HepG2 (cell line): ENCODE measurements at regions not wholly inside any gene's neighbourhood (a gene's known extent, or its start where the extent isn't known, plus 50 kb on each side); places are given as distances from the start of the nearest gene placed in this dataset.

Experiments
- ATAC-seq: fragments of 200-7000 bp; cut with Tn5 transposase; 3 replicates; pipeline ENCODE4 v1.9.1; 2020; ENCODE audit warnings: mild to moderate bottlenecking, moderate library complexity
- BruUV-seq: library from RNA; stranded (reverse); fragments of 400-500 nt; replicated peaks from 2 replicates; lab custom pipeline; 2021; lab: Mats Ljungman, UMichigan
- CTCF ChIA-PET: fragments of 300-600 bp; formaldehyde crosslinking; extraction: SDS; loops from one replicate; lab custom pipeline; 2021; ENCODE audit warnings: low total read pairs, inconsistent platforms, low intra/inter-chr PET ratio; lab: Yijun Ruan, JAX
- POLR2A ChIA-PET: fragments of 350-600 bp; sonication (Branson Sonifier 250); formaldehyde crosslinking; loops from one replicate; lab custom pipeline; 2020; ENCODE audit warnings: antibody characterized with exemption, inconsistent platforms; lab: Yijun Ruan, JAX
- DNase-seq: peaks from one replicate; pipeline ENCODE4 v3.0.0-alpha.2; 2015; ENCODE audit warnings: low spot score
- FAIRE-seq: peaks from 3 replicates; lab custom pipeline; 2011; peaks lifted over from hg19 to GRCh38; lab: Jason Lieb, UNC
- H2AFZ ChIP-seq: one replicate; pipeline ENCODE4 v1.6.1; 2011; ENCODE audit warnings: low read length, inconsistent platforms
- H3K27ac ChIP-seq: fragments of 300-600 bp; 3 replicates; pipeline ENCODE4 v1.8.0; 2011; ENCODE audit warnings: mixed run types, mild to moderate bottlenecking, mixed read lengths, low read length, inconsistent platforms; ENCODE audit not compliant: insufficient read depth; ENCODE audit errors: extremely low read length
- H3K27me3 ChIP-seq, 2 experiments: fragments of 200-600 bp in 1 of 2; 2 replicates in 1 of 2; 3 replicates in 1 of 2; pipeline versions ENCODE4 v1.6.0 to v1.8.0; 2011; ENCODE audit warnings: low read length in 2 of 2, mild to moderate bottlenecking in 2 of 2, moderate library complexity in 2 of 2, inconsistent platforms in 1 of 2; ENCODE audit not compliant: insufficient read depth in 2 of 2, control insufficient read depth in 1 of 2
- H3K36me3 ChIP-seq, 2 experiments: fragments of 200-600 bp in 1 of 2; replicated peaks in 1 of 2; 2 replicates in 1 of 2; 3 replicates in 1 of 2; pipeline versions ENCODE4 v1.5.1 to v1.8.0; 2011; ENCODE audit warnings: low read length in 2 of 2, inconsistent platforms in 1 of 2; ENCODE audit not compliant: insufficient read depth in 2 of 2, control insufficient read depth in 1 of 2
- H3K4me1 ChIP-seq: 2 replicates; pipeline ENCODE4 v1.5.1; 2012; ENCODE audit warnings: low read length, inconsistent platforms; ENCODE audit not compliant: insufficient read depth
- H3K4me2 ChIP-seq: 2 replicates; pipeline ENCODE4 v1.6.0; 2011; ENCODE audit warnings: low read depth, low read length, inconsistent platforms
- H3K4me3 ChIP-seq, 3 experiments: fragments of 200-600 bp in 1 of 3; sonication (generic), shearing (Covaris generic) in 1 of 3; replicated peaks in 1 of 3; 2 replicates each; pipeline ENCODE4 v1.5.1; 2011 to 2016; ENCODE audit warnings: low read length in 3 of 3, inconsistent platforms in 2 of 3, low read depth in 2 of 3, mild to moderate bottlenecking in 2 of 3, control low read depth in 1 of 3, mixed read lengths in 1 of 3; ENCODE audit not compliant: insufficient read depth in 1 of 3
- H3K79me2 ChIP-seq: one replicate; pipeline ENCODE4 v1.6.1; 2011; ENCODE audit warnings: low read length, inconsistent platforms; ENCODE audit not compliant: insufficient read depth
- H3K9ac ChIP-seq: 2 replicates; pipeline ENCODE4 v1.6.0; 2011; ENCODE audit warnings: mild to moderate bottlenecking, low read depth, low read length, inconsistent platforms; ENCODE audit not compliant: insufficient read depth
- H3K9me3 ChIP-seq: 2 replicates; pipeline ENCODE4 v1.5.1; 2012; ENCODE audit warnings: mild to moderate bottlenecking, low read length
- H4K20me1 ChIP-seq: 2 replicates; pipeline ENCODE4 v1.6.0; 2011; ENCODE audit warnings: inconsistent platforms, mild to moderate bottlenecking, low read length, moderate library complexity; ENCODE audit not compliant: insufficient read depth
- ATRX ChIP-seq: sonication (generic); formaldehyde crosslinking; IDR thresholded peaks from 2 replicates; pipeline ENCODE4 v1.4.0; 2020; ENCODE audit warnings: missing genetic modification reagents, borderline replicate concordance
- IRF2 ChIP-seq: IDR thresholded peaks from 2 replicates; pipeline ENCODE4 v1.6.1; 2018; ENCODE audit warnings: missing genetic modification reagents, missing compliant biosample characterization
- MEF2D ChIP-seq: sonication (generic); formaldehyde crosslinking; IDR thresholded peaks from 2 replicates; pipeline ENCODE4 v1.5.1; 2020; ENCODE audit warnings: mild to moderate bottlenecking, missing genetic modification reagents
- PCBP1 ChIP-seq: fragments of 200-400 bp; formaldehyde crosslinking; IDR thresholded peaks from 2 replicates; pipeline ENCODE4 v1.6.1; 2017; ENCODE audit warnings: mild to moderate bottlenecking, low read depth, low read length, borderline replicate concordance
- XRCC5 ChIP-seq: fragments of 200-400 bp; formaldehyde crosslinking; optimal IDR thresholded peaks from 2 replicates; pipeline ENCODE3; 2017; ENCODE audit warnings: mild to moderate bottlenecking, low read length
- ZFX ChIP-seq: sonication (generic); formaldehyde crosslinking; IDR thresholded peaks from 2 replicates; pipeline ENCODE4 v1.4.0; 2020; ENCODE audit warnings: mild to moderate bottlenecking, low read depth, missing genetic modification reagents, moderate library complexity
- ZNF350 ChIP-seq: sonication (generic); formaldehyde crosslinking; IDR thresholded peaks from 2 replicates; pipeline ENCODE4 v1.4.0; 2020; ENCODE audit warnings: mild to moderate bottlenecking, low read depth, missing genetic modification reagents, borderline replicate concordance
- ZNF446 ChIP-seq: sonication (generic); formaldehyde crosslinking; IDR thresholded peaks from 2 replicates; pipeline ENCODE4 v1.5.0; 2020; ENCODE audit warnings: mild to moderate bottlenecking, missing genetic modification reagents
- ZNF710 ChIP-seq: sonication (generic); formaldehyde crosslinking; IDR thresholded peaks from 2 replicates; pipeline ENCODE4 v1.5.0; 2020; ENCODE audit warnings: mild to moderate bottlenecking, missing genetic modification reagents, borderline replicate concordance
- ZNF770 ChIP-seq: sonication (generic); formaldehyde crosslinking; IDR thresholded peaks from 2 replicates; pipeline ENCODE4 v1.5.0; 2020; ENCODE audit warnings: mild to moderate bottlenecking, missing genetic modification reagents
- WGBS: methylation state at CpG from one replicate; pipeline ENCODE4 v1.1.6; 2017; ENCODE audit warnings: low lambda C conversion rate; 5-methylcytosine and 5-hydroxymethylcytosine counted together
- in situ Hi-C: cut with HindIII; loops from 2 replicates; pipeline ENCODE4 v1.10.0; 2017; ENCODE audit warnings: low pct_unique_long_range_greater_than_20kb; ENCODE audit not compliant: extremely low pct_ligation_motif_present
- intact Hi-C: fragments of 100-400 bp; cut with micrococcal nuclease; formaldehyde crosslinking; loops from one replicate; pipeline ENCODE4 v1.10.0; 2022; ENCODE audit not compliant: unreplicated experiment

- H3K4me3 ChIP-seq: no peak overlapping the region
- H2AFZ ChIP-seq: no peak overlapping the region
- TF ChIP-seq IRF2 (CRISPR knock-in tag): no peak
- no peak for TF ChIP-seq ZFX (CRISPR knock-in tag)
- no peak for TF ChIP-seq MEF2D (CRISPR knock-in tag)
- no peak for TF ChIP-seq ZNF446 (CRISPR knock-in tag)
- TF ChIP-seq PCBP1: no peak
- TF ChIP-seq XRCC5: no peak
- no peak for TF ChIP-seq ZNF770 (CRISPR knock-in tag)
- TF ChIP-seq ATRX: no peak
- TF ChIP-seq ZNF350: no peak
- TF ChIP-seq ZNF710 (CRISPR knock-in tag): no peak
- intact Hi-C loops: no loop called here
- in situ Hi-C loops: no loop called here
- CTCF ChIA-PET: no interaction called here
- POLR2A ChIA-PET: no interaction called here
- no peak overlapping the region for H3K27ac ChIP-seq
- ATAC-seq: no peak
- no peak overlapping the region for H3K9ac ChIP-seq
- FAIRE-seq: no peak
- H3K36me3 ChIP-seq: no peaks in the 10 kb centered on the region
- H3K27me3 ChIP-seq: no peaks in the 10 kb centered on the region
- no peaks in the 10 kb centered on the region for H3K79me2 ChIP-seq
- no peak overlapping the region for H3K4me2 ChIP-seq
- no peaks in the 10 kb centered on the region for H3K9me3 ChIP-seq
- H3K4me1 ChIP-seq: no peaks in the 10 kb centered on the region
- BruUV-seq: no TSS peak
- 3% methylated on average over 2 of the region's 2 CpGs for WGBS
- H4K20me1 ChIP-seq: no peaks in the 10 kb centered on the region
- no peak for DNase-seq
Observed at GRCh38 chr5:159713773-159714172, 202.5 kb upstream of the ADRA1B start.
